ENCODE measurements at regions not wholly inside any gene's neighbourhood (a gene's known extent, or its start where the extent isn't known, plus 50 kb on each side); places are given as distances from the start of the nearest gene placed in this dataset.
"Not testable (repeated sequence)": the region's sequence is repeated elsewhere in the genome, so short reads cannot be mapped to it uniquely, and the experiment has no call there.

DNA sequence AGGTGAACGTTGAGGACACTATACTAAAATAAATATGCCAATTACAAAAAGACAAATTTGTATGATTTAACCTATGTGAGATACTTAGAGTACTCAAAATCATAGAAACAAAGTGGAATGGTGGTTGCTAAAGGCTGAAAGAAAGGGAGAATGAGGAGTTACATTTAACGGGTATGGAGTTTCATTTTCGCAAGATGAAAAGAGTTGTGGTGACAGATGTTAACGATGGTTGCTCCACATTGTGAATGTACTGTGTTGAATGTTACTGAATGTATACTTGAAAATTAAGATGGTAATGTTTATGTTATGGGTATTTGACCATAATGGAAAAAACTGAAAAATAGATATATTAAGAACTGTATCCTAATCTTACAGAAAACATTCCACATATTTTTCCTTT lies 51.3 kb upstream of the MOCS2 start:
- DNase-seq (ENCODE audit: low spot score) = no peak
- intact Hi-C loops (cut with DNase I) = no loop called here

DNA sequence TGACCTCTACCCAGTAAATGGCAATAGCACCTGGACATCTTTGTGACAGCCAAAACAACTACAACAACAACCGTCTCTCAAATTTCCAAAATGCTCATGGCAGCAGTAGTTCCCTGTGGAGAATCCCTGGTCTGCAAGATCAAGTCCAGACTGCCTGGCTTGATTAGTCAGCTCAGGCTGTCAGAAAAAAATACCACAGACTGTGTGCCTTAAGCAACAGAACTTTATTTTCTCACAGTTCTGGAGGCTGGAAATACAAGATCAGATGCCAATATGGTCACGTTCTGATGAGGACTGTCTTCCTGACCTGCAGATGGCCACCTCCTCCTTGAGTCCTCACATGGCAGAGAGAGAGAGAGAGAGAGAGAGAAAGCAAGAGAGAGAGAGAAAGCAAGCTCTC lies 52.3 kb upstream of the MOCS2 start:
- intact Hi-C loops (cut with DNase I) = no loop called here
- DNase-seq (ENCODE audit: low spot score) = no peak

DNA sequence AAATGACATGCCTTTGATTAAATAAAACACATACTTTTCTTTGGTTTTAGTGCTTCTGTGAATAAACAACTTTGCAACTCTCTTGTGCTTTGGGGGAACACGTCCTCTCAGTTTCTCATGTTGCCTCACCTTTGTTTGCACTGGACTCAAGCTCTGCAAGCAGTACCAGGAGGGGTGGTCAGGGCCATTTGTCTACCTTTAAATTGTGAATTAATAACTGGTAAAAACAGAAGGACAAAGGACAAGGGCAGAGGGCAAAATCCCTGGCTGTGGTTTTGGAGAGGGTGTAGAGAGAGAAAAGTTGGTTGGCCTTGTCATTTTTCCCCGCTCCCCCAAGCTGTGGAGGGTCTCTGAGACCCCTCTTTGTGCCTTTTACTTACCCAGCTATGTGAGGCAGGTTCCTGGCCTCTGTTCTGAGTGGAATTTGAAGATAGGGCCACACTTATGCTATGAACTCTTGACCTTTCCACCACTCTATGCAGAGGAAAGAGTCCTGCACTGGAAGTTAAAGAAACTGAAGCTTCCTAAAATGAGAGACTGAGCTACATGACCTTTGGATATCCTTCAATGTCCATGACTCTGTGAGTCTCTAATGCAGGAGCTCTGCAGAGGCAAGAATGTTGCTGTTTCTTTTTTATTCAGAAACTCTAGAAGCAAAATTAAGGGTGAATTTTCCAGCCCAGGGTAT lies 55.1 kb upstream of the MOCS2 start:
- intact Hi-C loops (cut with DNase I) = loop anchor here (5.0 kb wide), 1 partner anchor 263 kb away; no protein-coding TSS in a partner anchor
- no peak for DNase-seq (ENCODE audit: low spot score)

DNA sequence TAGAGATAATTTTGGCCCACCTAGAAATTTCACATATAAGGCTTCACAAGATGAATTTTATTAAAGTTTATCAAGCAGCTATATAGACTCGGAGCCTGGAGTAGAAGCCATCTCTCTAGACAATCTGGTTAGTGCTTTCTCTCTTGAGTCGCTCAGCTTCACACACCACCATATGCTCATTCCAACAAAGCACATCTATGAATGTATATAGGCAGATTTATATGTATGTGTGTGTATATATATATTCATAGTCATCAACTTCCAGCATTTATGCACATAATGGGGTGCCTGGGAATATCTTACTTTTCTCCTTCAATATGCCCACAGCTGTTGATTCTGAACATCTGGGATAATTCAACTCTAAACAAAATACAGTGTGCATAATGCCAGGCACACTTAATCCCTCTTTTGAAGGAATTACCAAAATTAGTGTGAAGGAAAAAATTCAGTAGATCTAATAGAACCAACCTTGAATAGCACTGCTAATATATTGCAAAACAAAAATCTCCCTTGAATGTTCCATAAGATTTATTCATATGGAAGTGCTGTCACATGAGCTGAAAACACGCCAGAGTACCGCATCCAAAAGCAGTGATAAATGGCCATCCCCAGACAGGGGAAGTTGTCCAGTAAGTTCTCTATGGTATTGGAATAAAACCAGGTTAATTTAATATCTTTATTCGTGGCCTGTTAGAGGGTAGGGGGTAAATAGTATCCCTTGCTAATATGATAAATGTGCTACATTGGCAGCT lies 56.0 kb upstream of the MOCS2 start:
- intact Hi-C loops (cut with DNase I) = loop anchor here (5.0 kb wide), 1 partner anchor 262 kb away; no protein-coding TSS in a partner anchor
- DNase-seq (ENCODE audit: low spot score) = no peak

DNA sequence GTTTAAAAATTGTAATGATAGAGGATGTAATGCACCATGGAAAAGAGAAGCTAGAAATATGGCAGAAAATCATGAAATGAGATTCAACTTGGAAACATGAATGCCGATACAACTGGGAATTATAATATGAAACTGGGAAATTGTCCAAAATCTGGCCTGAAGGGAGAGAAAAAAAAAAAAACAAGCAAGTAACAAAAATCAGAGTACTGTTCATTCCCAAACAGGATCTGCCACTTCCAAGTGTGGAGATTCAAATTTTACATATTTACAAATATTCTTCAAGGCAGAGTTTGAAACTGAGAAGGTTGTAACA lies 56.6 kb upstream of the MOCS2 start:
- no peak for DNase-seq (ENCODE audit: low spot score)
- intact Hi-C loops (cut with DNase I) = loop anchor here (5.0 kb wide), 1 partner anchor 261 kb away; no protein-coding TSS in a partner anchor

DNA sequence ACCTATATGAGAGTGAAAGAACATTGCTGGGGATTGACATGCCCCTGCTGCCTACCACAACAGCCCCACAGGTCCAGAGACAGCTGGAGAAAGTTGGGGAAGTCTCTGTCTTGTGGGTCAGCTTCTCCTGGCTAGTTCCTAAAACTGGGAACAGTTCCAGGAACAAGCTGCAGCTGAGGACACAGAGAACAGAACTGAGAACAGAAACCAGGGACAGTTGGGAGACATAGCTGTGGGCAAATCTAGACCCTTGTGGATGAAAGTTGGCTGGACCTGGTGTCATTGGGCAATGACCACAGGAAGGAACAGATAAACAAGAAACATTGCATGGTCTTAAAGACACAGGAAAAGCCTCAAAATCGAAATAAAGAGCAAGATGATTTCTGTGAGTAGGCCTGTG lies 58.3 kb upstream of the MOCS2 start:
- intact Hi-C loops (cut with DNase I) = loop anchor here (5.0 kb wide), 1 partner anchor 259 kb away; no protein-coding TSS in a partner anchor
- no peak for DNase-seq (ENCODE audit: low spot score)

DNA sequence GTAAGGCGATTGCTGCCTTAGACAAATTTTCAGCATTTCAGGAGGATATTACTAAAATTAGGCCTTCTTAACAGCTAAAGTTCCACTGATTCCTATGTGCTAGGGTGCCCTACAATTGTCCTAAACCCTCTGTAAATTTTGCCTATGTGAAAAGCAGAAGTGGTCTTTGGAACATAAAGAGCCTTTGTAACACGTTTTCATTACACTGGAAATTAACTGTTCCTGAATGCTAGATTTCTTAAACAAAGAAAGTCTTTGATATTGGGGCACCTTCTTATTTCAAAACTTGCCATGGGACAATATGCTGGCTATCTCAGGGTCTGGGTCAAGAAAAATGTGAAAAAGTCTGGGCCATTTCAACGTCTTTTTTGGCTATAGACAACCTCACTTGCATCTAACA lies 60.4 kb upstream of the MOCS2 start:
- intact Hi-C loops (cut with DNase I) = loop anchor here (5.0 kb wide), 2 partner anchors 257 to 1047 kb away; no protein-coding TSS in a partner anchor
- DNase-seq (ENCODE audit: low spot score) = no peak

DNA sequence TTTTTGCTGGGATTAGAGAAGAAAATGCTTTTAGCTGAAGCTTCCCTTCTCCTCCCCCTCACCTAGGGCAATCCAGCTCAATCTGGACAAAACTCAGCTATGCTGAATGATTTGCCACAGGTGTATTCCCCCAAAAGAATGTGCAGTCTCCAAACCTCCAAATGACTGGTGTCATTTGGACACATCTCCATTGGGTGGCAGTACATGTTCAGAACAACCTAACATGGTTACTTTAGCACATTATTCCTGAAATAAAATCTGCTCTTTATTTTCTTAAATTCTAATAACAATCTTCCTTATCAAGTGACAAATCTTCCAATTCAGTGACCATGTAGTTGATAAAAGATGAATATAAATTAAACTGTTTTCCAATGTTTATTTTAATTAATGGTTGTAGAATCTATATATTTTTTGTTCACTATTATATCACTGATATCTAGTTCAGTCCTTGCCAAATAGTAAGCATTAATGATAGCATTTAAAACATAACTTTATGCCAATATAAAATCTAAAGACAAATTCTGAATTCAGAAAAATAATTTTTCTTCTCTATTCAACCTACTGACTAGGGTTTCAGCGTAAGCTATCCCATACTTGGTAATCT lies 61.3 kb upstream of the MOCS2 start:
- intact Hi-C loops (cut with DNase I) = loop anchor here (5.0 kb wide), 1 partner anchor 1046 kb away; no protein-coding TSS in a partner anchor
- DNase-seq (ENCODE audit: low spot score) = no peak

DNA sequence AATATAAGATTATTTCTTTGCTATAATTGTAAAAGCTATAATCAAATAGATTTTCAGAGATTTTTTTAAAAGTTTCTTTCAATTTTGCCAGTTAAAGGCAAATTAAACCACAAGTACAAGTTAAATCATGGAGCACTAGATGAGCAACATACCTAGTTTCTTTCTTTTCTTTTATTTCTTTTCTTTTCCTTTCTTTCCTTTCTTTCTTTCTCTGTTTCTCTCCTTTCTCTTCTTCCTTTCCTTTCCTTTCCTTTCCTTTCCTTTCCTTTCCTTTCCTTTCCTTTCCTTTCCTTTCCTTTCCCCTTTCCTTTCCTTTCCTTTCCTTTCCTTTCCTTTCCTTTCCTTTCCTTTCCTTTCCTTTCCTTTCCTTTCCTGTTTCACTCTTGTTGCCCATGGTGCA lies 62.5 kb upstream of the MOCS2 start:
- intact Hi-C loops (cut with DNase I) = loop anchor here (5.0 kb wide), 1 partner anchor 1045 kb away; no protein-coding TSS in a partner anchor
- not testable (repeated sequence) for DNase-seq (ENCODE audit: low spot score)

DNA sequence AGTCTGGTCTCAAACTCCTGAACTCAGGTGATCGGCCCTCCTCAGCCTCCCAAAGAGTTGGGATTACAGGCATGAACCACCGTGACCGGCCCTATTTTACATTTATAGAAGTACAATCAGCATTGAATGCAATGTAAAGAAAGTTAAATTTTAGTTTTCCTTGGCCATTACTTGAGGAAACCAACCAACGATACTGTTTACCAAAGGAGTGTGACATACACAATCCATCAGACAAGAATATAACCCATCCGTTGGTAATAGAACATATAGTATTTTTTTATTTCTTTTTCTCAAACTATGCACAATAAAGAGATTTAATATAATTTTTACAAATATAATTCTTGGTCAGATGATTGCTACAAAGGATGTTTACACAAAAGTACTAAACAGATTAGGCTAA lies 63.1 kb upstream of the MOCS2 start:
- intact Hi-C loops (cut with DNase I) = loop anchor here (5.0 kb wide), 1 partner anchor 1045 kb away; no protein-coding TSS in a partner anchor
- no peak for DNase-seq (ENCODE audit: low spot score)

DNA sequence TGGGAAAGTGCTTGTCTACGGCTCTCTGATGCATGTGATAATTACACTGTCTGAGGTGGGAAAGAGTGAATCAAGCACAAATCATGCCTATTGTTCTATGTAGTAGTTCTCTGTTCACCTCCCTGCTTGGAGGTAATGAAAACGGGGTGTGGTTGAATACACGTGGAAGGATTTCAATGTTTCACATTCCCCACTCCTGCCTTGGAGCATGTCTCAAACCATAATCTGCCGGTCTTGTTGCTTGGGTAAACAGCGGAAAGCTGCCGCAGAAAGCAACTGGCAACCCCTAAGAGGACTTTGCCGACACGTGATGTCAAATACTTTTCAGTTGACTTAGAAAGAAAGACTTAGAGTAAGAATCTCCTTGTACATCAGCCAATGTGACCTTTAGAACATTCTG lies 63.5 kb upstream of the MOCS2 start:
- intact Hi-C loops (cut with DNase I) = loop anchor here (5.0 kb wide), 1 partner anchor 1044 kb away; no protein-coding TSS in a partner anchor
- DNase-seq (ENCODE audit: low spot score) = no peak

DNA sequence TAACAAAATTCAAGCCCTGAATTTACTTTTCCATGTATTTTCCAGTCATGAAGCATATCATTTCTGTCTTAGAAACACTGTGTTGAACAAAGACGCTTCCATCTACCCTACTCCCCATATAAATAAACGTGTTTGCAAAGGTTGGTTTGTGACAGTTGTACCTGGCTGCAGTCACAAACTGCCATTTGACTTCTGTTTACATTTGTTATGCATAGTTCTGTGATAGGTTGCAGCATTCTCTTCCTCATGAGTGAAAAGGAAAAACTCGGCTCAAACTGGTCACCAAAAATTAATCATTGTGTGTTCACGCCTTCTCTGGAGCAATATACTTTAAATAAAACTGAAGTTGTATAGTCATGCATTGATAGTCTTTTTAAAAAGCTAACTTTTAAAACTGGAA lies 69.3 kb upstream of the MOCS2 start:
- no peak for DNase-seq (ENCODE audit: low spot score)
- intact Hi-C loops (cut with DNase I) = no loop called here

DNA sequence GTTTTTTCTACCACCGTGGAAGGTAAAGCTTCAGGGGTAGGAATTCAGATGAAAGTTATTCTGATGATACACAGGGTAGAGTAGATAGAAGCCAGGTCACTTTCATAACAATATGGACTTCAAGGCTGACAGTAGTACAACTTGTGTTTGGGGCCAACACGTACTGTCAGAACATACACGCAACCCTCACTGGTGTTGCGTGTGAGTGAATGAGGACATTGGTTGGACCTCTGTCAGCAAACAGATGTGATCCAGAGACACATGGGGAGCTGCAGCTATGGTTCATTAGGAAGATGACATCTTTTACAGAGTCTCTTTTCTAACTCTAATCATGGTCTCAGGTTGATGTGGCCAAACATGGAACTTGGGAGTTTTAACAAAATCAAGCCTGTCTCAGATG lies 70.1 kb upstream of the MOCS2 start:
- intact Hi-C loops (cut with DNase I) = no loop called here
- DNase-seq (ENCODE audit: low spot score) = no peak

DNA sequence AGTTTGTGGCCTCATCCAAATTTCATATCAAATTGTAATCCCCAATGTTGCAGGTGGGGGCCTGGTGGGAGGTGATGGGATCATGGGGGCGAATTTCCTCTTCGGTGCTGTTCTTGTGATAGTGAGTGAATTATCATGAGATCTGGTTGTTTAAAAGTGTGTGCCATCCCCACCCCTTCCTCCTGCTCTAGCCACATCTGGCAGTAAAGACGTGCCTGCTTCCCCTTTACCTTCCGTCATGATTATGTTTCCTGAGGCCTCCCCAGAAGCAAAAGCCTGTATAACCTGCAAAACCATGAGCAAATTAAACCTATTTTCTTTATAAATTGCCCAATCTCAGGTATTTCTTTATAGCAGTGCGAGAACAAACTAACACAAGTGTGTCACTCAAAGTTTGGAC lies 71.0 kb upstream of the MOCS2 start:
- DNase-seq (ENCODE audit: low spot score) = no peak
- intact Hi-C loops (cut with DNase I) = no loop called here

DNA sequence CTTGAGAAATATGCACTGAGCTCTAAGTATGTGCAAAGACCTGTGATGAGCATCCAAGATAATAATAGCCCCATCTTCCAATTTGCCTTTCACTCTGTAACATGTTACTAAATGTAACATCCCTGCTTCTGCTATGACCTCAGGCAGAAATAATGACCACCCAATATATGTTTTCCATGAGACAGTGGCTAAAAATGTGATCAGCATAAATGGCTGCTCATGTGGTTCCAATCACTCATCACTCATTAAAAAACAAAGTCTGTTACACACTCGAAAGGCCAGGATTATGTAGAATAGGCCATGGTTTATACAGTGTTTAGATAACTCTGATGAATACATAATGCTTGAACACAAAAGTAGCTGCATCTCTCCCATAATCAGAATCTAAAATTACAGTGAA lies 71.4 kb upstream of the MOCS2 start:
- DNase-seq (ENCODE audit: low spot score) = no peak
- intact Hi-C loops (cut with DNase I) = no loop called here

DNA sequence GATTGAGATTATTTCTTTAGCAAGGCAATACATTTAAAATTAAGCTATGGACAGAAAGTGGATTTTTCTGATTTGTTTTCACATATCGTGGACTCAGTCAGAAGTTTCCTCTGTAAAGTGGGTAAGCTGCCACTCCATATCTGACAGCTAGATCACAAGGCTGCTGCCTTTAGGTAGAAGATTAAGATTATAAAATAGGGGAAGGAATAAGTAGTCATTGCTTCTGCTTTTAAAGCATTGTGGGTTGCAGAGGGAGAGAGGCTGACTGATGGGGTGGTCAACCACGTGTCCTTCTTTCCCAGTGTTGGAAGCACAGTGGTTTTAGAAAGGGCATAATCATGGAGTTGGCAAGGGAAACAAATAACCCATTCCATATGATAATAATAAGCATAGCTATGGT lies 74.3 kb upstream of the MOCS2 start:
- no peak for DNase-seq (ENCODE audit: low spot score)
- intact Hi-C loops (cut with DNase I) = no loop called here

DNA sequence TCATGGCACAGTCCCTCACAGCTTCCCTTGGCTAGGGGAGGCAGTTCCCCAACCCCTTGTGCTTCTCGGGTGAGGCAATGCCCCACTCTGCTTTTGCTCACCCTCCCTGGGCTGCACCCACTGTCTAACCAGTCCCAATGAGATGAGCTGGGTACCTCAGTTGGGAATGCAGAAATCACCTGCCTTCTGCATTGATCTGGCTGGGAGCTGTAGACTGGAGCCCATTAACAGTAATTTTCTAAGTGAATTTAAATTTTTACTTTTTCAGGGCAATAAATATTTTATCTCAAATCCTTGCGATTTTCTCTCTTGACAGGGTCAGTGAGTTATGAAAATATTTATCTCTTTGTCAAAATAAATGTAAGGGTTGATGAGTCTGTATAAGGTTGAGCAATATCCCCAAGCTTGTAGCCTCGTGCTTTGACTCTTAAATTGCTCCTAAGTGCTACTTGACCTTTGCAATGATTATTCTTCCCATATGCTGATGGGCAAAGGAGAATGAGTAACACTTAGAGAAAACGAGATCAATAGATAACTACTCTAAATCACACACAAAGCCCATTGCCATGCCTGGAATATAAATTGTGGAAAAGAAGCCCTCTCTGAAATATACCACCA lies 82.1 kb upstream of the MOCS2 start:
- intact Hi-C loops (cut with DNase I) = no loop called here
- no peak for DNase-seq (ENCODE audit: low spot score)

DNA sequence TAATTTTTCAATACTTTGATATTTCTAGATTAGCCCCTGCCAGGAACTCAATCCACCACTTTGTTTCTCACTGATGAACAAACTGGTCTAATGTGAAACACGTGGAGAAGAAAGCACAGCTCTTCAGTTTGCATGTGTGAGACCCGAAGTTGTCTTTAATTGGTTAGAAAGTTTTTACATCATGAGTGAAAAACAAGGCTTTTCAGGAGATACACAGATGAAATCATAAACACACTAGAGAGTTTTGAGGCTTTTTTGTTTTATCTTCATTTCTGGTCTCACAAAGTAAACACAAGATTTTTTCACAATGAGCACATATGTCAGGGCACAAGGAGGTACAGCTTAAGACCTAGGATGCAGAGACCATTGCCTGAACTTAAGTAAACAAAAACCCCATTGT lies 84.5 kb upstream of the MOCS2 start:
- no peak for DNase-seq (ENCODE audit: low spot score)
- intact Hi-C loops (cut with DNase I) = no loop called here

DNA sequence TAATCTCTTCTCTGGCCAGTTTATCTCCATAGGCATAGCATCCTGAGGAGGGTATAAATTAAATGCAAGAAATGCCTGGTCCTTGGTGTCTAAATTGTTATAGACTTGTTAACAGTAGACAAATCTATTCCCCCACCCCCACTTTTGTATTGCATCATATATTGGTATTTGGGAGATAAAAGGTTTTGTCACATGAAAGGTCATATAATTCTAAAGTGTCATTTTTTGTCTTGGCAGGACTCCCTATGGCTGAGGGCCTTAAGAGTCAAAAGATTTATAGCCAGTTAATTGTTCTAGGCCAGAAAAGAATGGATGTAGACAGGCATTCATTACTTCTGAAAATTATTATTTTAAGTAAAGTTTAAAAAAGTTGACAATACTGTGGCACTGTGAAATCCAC lies 90.3 kb upstream of the MOCS2 start:
- no peak for DNase-seq (ENCODE audit: low spot score)
- intact Hi-C loops (cut with DNase I) = no loop called here

DNA sequence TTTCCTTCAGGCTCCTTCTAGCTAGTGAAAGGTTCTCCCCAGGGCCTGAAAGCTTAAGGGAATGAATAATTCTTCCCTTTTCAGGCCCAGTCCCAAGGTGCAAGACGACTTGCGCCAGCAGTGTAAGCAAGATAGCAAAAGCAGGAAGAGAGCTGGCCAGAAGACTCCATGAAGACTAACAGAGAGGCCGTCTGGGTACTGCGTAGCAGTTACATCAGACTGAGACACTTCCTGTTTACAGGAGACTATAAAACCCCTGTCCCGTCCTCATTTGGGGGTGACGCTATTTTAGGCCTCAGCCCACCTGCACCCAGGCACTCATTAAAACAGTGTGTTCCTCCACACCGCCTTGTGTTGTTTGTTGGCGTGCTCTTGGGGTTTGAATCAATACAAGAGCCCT lies 90.7 kb upstream of the MOCS2 start:
- intact Hi-C loops (cut with DNase I) = no loop called here
- DNase-seq (ENCODE audit: low spot score) = no peak

All from cardiac septum (tissue), 1 donor.